H4 (cell line): ENCODE measurements at regions not wholly inside any gene's neighbourhood (a gene's known extent, or its start where the extent isn't known, plus 50 kb on each side); places are given as distances from the start of the nearest gene placed in this dataset.

Experiments used
- DNase-seq: peaks from one replicate; pipeline ENCODE4 v3.0.0-alpha.2; 2015; ENCODE audit warnings: low spot score

GRCh38 chr5:174288439-174288838 lies 242.9 kb downstream of the NSG2 start:
- DNase-seq: no peak

DNA sequence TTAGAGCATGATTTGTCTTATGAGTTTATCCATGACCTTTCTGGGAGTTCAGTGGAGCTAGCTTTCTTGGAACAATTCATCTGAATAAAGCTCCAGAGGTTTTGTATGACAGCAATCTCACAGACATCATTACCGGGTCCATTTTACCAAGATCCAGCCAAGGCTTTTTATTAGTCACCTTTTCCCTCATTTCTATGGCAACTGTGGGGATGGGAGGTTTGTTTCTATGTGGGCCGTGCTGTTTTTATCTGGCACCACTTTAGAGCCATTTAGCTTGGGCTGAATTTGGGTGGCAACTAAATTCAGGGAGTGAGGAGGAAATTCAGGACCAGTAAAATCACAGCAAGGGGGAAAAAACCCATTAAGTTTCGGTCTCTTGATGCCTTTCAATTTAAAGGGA lies 245.7 kb downstream of the NSG2 start:
- DNase-seq: no peak

DNA sequence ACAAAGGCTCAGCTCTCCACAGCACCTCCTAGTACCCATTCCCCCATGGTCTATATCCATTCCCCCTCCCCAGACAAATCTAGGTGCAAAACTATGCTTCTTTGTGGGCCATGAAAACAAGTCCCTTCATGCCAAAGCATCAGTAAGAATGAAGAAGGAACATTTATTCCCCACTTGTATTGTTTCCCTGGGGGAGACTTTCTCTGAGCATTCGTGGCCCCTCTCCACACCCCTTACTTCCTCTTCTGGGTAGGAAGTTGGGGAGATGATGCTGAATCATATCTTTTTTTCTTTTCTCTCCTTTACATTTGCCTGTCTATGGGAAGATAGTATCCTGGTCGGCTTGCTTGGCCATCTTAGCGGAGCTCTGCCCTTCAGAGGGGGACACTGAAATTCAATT lies 246.8 kb downstream of the NSG2 start:
- no peak for DNase-seq

GRCh38 chr5:174293006-174293405 lies 247.5 kb downstream of the NSG2 start:
- no peak for DNase-seq

DNA sequence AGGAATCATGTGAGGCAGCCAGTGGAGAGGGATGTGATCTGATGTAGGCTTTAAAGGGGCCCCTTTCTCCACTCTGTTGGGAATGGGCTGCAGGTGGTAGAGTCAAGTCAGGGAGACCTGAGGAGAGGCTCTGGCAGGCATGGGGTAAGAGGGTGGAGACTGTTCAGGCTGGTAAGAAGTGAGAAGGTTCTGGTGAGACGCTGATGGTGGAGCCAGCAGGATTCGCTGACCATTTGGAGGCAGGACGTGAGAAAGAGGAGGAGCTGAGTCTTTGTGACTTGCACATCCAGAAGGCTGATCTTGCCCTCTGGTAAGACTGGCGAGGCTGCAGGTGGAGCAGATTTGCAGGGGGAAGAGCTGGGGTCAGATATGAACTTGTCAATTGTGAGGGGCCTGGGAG lies 248.0 kb downstream of the NSG2 start:
- DNase-seq: no peak

GRCh38 chr5:174294891-174295620 lies 249.6 kb downstream of the NSG2 start:
- DNase-seq: no peak

DNA sequence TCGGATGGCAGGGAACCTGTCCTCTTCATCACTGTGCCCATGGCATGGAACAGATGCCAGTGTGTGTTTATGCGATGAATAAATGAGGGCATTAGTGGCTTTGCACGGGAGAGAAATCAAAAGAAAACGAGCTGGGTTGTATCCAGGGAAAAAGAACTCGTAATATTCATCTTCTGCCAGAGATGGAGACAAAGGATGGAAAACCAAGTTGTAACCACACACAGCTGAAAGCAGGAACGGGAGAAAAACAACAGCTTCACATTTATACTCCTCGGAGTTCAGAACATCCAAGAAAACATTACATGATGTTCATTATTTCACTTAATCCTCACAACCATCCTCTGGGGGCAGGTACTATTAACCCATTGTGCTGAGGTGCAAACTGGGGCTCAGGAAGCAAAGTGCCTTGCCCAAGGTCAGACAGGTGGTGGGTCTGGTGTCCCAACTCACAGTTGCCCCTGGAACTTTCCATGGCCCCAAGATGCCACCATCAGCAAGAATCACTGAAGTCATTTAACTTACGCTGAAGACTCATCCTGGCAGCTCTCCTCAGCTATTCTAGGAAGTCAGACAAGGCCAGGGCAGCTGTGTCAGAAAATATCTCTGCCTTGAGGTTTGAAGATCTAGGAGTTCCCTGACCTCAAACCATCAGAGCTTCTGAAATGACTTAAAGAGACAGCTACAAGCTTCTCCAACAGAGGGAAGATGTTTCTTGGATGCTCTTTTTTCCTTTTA lies 250.4 kb downstream of the NSG2 start:
- no peak for DNase-seq

DNA sequence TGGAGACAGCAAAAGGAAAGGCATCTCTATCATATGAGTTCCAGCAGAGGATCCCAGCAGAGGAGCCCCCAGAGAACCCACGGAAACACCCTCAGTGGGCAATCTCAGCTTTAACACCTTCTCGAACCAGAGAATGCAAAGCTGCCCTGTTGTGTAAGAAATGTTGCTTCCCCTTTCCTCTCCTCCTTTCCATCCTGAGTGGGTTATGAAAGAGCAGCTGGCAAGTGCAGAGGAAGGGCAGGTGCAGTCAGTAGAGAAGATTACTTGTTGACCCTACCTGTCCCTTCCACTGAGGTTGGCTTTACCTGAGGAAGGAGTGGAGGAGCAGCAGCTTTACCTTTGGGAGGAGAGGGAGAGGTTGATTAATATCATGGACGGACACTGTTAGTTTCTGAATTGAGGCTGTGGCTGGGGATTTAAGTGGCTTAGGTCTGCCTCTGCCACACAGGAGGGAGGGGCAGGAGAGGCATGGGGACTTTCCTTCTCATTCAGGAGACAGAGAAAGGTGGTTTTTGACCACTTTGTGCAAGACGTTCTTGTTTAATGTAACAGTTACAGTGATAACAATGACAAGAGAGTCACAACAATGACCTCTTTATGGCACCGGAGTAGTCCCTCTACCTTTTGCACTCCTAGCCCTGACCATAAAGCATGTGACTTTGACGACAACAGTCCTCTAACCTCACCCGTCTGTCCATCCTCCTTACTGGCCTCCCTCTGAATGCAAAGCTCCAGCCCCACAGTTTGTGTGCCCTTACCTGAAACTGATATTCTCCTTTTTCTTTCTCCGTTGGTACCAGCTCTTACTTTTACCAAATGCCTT lies 254.8 kb downstream of the NSG2 start:
- no peak for DNase-seq

DNA sequence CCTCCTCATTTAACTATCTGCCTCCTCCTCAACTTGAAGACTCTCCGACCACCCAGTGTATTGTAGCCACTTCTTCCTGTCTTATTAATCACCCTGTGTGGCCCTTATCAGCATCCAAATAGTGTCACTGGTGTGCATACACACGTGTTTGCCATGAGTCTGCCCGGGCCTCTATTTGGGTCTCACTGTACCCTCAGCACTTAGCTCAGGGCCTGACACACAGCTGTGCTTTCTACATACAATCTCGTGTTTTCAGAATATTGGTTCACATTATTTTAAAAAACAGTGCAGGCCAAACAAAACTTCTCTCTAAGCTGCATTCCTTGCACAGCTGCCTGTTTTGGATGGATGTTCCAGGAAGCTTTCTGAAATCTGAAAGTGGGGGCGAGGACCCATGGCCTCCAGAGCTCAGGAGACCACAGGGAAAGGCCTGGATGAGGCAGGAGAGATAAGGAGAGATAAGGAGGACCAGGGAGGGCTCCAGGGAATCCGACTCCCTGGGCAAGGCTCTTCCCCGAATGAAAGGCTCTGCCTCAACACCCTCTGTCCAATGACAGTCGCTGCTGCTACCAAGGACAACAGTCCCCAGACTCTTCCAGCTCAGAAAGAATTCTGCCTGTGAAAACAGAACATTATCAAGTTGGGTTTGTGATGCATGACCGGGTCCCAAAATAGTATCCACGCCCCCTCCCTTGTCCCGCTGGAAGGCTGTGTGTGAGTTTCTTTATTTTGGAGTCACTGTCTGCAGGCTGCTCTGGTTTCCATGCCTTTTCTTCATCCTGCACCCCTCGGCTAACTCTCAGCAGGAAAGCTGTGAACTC lies 255.6 kb downstream of the NSG2 start:
- no peak for DNase-seq

DNA sequence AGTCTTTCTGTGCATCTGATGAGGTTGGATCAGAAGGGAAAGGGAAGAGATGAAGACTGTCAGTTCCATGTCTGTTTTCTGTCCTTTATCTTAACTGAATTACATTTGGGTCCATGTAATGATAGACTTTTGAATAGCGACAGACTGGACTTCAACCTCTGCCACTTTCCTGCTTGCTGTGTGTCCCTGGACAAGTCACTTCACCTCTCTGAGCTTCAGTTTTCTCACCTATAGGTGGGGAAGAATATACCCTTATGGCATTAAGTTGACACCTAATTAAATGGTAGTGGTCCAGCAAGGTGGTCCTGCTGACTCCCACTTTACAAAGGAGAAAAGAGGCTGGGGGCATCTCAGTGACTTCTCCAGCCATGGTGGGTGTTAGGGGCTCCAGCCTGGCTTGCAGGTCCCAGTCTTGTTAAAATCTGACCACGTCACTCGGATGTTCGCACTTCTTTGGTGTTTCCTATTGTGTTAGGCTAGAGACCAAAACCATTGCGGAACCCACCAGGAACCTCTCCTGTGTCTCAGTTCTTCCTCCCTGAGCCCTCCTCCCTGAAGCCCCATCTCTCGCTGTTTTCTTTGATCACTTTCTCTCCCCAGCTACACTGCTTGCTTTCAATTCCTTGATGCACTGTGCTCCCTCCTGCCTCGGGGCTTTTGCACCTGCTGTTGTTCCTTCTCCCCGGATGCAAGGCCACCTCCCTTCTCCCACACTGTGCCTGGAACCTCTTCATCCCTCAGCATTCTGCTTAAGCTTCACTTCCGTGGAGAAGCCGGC lies 256.5 kb downstream of the NSG2 start:
- DNase-seq: no peak

GRCh38 chr5:174303035-174303434 lies 257.5 kb downstream of the NSG2 start:
- no peak for DNase-seq

GRCh38 chr5:174303437-174304045 lies 258.0 kb downstream of the NSG2 start:
- DNase-seq: no peak

DNA sequence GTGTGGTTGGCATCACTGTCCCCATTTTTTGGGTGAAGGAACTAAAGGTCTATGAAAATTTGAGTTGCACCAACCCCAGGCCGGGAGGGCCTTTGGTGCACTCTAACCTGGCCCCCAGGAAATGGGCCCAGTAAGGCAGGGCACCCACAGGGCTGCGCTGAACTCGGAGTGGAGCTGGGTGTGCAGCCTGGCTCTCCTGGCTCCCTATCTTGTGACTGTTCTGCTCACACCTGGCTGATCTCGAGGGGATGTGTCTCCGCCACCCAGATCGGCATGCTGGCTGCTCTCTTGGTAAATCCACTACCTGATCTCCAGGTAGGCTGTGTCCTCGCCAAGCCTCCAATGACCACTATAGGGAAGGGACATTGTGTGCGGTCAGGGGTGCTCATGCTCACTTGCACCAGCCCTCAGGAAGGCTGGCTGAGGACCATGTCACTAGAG lies 259.8 kb downstream of the NSG2 start:
- no peak for DNase-seq

DNA sequence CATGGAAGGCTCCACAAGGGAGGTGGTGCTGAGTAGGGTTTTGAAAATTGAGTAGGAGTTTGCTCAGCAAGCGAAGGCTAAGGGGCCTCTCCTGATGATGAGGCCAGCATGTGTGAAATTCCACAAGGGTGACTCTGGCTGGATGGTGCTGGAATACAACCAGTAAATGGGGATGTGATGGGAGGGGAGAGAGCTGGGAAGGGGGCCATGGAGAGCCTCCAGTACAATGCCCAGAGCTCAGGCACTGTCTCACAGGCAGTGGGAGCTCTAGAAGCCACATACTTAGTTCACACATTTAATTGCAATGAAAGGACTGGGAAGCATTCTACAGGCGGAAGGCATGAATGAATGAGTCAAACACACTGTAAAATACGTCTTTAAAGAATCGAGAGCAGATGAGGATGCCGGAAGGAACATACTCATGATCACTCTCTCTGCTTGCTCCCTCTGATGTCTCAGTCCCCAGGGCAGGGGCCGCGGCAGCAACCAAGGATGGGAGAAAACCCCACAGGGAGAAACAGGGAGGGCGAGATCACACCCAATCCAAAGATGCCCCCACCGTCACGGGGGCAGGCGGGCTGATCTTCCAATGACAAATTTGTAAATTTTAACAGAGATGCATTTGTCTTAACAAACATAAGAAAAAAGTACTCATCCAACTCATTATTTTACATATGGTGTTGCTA lies 261.0 kb downstream of the NSG2 start:
- no peak for DNase-seq

DNA sequence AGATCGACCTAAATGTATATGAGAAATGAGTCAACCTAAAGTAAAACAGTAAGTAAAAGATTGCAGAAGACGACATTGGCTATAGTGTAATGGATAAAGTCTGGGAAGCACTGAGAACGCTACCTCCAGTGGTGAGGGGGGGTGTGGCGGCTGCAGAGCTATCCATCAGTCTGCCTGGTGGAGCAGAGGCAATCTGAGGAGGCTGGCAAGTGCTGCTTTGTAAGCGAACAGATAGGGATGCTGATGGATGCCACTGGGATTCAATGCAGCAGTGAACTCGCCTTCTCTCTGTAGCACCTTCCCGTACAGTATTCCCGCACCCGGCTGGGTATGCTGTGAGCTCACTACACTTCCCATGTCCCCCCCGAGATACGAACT lies 261.5 kb downstream of the NSG2 start:
- DNase-seq: no peak

DNA sequence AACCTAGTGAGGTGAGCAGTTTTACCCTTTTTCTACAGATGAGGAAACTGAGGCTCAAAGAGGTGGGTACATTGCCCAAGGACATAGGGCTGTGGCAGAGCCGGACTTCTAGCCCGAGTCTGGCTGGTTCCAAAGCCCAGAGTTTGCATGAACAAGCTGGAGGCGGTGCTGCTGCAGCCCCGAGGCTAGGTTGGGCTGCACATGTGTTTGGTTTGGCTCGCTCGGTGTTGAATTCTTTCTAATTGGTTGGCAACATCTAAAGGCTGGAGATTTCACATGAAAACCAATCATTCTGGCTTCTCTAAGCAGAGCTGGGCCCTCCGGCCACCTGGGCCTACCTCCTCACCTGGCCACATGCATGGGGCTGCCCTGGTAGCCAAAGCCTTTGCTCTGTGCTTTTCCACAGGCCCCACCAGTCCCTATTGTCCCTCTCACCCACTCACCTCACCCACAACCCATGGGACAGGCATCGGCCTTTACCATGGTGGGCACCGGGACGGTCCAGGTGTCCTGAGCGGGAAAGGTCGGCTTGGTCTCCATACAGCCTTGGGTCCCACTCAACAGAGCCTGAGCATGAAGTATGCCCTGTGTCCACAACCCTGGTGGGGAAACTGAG lies 262.3 kb downstream of the NSG2 start:
- DNase-seq: no peak

GRCh38 chr5:174309131-174309795 lies 263.8 kb downstream of the NSG2 start:
- no peak for DNase-seq

- no peak for DNase-seq
Measured at GRCh38 chr5:174310243-174310642, 264.7 kb downstream of the NSG2 start.

GRCh38 chr5:174310706-174311105 lies 265.2 kb downstream of the NSG2 start:
- DNase-seq: no peak
